HG03565 (cell line): ENCODE measurements at regions not wholly inside any gene's neighbourhood (a gene's known extent, or its start where the extent isn't known, plus 50 kb on each side); places are given as distances from the start of the nearest gene placed in this dataset.
"Not testable (repeated sequence)": the region's sequence is repeated elsewhere in the genome, so short reads cannot be mapped to it uniquely, and the experiment has no call there.

Experiments used
- ATAC-seq: cut with Tn5 transposase; IDR thresholded peaks from one replicate; pipeline ENCODE4 v1.9.1; 2021; ENCODE audit warnings: mild to moderate bottlenecking, moderate library complexity; ENCODE audit not compliant: unreplicated experiment

DNA sequence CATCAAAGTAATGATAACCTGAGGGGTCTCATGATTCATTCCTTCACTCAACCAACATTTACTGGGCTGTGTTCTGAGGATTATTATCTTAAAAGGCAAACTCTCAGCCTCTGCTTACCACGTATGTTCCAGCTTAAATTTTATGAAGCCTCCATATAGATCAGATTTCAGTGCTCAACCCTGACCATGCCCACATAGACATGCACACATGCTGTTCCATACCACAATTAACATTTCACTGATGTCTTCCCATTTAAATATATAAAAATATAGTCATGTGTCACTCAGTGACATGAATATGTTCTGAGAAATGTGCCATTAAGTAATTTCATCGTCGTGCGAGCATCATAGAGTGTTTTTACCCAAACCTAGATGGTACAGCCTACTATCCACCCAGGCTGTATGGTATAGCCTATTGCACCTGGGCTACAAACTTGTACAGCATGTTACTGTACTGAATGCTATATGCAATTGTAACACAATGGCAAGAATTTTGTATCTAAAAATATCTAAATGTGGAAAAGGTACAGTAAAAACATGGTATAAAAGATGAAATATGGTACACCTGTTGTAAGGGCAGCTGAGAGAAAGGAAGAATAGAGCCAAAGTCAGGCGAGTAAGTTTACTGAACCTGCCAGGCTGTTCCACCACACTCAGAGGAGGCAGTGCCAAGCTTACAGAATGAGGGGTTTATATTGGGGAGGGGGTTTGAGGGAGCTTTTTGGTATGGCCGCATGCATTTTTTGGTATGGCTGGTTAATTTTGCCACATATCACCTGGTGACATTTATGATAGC lies 134.7 kb upstream of the ETV3 start:
- ATAC-seq, result no peak

DNA sequence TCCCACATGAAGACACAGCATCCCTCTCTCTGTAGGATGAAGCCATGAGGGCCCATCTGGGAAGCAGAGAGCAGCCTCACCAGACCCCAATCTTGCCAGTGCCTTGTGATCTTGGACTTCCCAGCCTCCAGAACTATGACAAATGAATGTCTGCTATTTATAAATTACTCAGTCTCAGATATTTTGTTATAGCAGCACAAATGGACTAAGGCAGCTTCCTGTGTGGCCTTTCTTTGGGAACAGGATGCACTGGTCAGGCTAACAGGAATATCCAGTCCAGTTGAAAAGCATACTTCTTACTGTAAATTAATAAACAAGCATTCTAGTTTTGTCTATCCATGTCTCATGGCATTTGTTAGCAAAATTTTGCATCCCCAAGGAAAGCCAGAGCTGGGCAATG lies 134.1 kb upstream of the ETV3 start:
- no peak for ATAC-seq

DNA sequence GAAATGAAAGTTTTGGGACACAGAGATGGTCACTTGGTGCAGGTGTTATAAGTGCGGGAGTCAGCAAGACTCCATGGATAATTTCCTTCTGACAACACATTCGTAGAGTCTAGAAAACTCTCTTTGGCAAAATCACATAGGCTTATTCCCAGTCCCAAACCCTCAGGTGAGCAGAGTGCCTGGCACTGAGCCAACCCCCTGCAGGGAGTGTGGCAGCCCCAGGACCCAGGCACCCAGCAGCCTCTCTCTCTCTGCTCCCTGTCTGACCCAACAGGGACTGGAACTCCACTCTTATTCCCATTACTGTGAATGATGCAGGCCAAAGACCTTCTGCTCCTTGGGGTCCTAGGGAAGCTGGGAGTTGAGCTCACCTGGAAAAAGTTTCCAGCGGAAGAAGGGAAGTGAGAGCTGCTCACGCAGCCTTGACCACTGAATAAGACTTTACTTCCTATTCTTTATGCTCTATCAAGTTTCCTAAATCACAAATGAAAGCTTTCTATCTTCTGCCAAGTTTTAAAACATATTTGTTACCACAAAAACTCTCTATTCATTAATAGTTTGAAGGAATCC lies 132.6 kb upstream of the ETV3 start:
- ATAC-seq, result no peak

DNA sequence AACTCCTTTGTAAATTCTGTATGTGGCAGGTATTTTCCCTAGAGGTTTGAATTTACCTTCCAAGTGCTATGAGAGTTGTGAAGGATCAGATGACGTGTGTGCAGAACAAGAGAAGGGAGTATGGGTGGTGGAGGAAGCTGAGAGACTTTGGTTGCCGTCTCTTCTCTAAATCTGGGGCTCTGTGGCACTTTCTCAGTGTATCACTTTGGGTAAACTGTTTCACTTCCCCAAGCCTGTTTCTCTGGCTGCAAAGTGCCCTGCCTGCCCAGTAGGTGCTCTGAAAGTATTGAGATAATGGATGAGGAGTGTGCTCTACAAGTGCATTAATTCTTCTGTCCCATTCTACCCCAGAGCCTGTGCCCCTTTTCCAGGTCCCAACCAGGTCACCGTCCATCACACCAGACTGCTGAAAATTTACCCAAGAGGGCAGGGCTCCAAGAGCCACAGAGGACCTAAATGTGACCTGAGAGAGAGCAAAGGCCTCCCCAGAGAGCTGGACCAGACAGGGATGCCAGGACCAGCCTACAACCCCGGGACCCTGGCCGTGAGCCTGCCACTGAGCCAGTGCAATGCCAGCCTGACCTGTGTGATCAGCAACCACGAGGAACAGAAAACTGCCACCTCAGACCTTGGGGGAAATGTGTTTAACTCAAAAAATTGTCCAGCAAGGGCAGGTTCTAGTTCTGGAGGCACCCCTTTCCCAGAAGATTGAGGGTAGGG lies 131.6 kb upstream of the ETV3 start:
- ATAC-seq, result no peak

DNA sequence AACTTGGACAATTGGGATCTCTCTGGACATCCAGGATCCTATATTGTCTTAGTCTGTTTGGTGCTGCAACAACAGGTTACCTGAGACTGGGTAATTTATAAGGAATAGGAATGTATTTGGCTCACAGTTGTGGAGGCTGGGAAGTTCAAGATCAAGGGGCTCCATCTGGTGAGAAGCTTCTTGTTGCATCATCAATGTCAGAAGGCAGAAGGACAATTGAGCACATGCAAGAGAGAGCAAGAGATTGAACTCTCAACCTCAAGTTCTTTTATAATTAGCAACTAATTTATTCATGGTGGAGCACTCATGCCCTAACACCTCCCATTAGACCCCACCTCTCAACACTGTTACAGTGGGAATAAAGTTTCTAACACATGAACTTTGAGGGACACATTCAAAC lies 124.7 kb upstream of the ETV3 start:
- ATAC-seq, result no peak

DNA sequence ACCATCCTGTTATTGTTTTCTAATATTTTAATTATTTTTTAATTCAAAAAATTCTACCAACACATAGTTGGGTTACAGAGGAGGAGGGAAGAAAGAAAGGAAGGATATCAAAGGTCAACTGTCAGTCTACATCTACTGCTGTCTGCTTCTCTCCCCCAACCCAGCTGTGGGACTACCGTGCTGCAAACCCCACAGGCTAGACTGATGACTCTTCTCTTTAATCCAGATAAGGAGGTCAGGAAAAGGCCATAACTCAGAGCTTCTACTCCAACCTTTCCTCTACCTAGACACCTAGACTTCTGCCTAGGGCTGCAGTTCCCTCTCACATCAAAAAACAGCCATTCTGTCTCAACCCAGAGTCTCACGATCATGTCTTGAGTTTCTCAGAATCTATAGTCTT lies 124.2 kb upstream of the ETV3 start:
- no peak for ATAC-seq

DNA sequence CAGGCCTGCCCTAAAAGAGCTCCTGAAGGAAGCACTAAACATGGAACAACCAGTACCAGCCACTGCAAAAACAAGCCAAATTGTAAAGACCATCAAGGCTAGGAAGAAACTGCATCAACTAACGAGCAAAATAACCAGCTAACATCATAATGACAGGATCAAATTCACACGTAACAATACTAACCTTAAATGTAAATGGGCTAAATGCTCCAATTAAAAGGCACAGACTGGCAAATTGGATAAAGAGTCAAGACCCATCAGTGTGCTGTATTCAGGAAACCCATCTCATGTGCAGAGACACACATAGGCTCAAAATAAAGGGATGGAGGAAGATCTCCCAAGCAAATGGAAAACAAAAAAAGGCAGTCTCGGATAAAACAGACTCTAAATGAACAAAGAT lies 117.7 kb upstream of the ETV3 start:
- not testable (repeated sequence) for ATAC-seq

DNA sequence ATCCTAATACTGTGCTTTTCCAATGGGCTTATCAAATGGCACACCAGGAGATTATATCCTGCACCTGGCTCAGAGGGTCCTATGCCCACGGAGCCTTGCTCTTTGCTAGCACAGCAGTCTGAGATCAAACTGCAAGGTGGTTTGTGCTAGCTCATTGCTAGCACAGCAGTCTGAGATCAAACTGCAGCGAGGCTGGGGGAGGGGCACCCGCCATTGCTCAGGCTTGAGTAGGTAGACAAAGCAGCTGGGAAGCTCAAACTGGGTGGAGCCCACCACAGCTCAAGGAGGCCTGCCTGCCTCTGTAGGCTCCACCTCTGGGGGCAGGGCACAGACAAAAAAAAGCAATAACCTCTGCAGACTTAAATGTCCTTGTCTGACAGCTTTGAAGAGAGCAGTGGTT lies 116.0 kb upstream of the ETV3 start:
- ATAC-seq, result not testable (repeated sequence)

DNA sequence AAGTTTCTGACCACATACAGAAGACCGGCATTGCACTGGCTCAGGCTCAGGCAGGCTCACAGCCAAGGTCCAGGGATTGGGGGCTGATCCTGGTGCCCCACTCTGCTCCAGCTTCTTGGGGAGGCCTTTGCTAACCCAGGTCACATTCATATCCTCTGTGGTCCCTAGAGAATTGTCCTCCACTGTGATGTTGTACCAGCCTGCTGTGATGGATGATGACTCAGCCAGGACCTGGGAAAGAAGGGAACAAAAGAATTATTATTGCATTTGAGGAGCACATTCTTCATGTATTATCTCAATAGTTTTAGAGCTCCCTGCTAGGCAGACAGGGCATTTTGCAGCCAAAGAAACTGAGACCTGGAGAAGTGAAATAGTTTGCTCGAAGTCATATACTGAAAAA lies 114.3 kb upstream of the ETV3 start:
- no peak for ATAC-seq

DNA sequence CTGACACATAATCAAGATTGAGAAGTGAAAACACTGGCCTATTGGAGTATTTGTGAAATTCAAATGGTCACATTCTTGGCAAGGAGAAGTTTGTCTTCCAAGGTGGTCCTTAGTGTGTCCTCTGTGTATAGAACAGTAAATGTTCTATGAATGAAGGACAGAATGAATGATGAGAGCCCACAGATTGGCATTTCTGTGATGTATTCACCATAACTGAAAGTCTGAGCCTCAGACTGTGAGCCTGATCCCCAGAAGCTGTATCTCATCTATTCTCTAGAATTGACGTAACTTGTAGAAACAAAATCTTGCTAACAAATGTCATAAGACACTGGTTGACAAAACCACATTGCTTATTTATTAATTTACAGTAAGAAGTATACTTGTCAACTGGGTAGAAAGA lies 111.5 kb upstream of the ETV3 start:
- no peak for ATAC-seq

DNA sequence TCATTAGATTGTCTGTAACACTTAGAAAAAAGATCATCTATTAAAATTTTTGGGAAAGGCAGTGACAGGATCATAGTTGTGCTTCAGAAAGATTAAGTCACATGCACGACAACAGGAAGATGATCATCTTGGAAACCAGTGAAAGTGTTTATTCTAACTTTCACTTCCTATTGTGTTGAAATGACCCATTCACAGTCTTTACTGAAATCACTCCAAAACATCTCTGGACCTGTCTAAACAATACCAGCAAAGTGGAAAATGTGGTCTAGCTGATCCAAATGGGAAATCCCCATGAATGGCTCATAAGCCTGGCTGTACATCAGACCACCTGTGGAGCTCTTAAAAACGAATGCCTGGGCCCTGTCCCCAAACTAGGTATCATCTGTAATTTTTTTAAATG lies 111.1 kb upstream of the ETV3 start:
- no peak for ATAC-seq

DNA sequence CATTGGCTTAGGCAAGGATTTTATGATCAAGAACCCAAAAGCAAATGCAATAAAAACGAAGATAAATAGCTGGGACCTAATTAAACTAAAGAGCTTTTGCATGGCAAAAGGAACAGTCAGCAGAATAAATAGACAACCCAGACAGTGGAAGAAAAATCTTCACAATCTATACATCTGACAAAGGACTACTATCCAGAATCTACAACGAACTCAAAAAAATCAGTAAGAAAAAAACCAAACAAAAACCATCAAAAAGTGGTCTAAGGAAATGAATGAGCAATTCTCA lies 109.5 kb upstream of the ETV3 start:
- ATAC-seq, result not testable (repeated sequence)

DNA sequence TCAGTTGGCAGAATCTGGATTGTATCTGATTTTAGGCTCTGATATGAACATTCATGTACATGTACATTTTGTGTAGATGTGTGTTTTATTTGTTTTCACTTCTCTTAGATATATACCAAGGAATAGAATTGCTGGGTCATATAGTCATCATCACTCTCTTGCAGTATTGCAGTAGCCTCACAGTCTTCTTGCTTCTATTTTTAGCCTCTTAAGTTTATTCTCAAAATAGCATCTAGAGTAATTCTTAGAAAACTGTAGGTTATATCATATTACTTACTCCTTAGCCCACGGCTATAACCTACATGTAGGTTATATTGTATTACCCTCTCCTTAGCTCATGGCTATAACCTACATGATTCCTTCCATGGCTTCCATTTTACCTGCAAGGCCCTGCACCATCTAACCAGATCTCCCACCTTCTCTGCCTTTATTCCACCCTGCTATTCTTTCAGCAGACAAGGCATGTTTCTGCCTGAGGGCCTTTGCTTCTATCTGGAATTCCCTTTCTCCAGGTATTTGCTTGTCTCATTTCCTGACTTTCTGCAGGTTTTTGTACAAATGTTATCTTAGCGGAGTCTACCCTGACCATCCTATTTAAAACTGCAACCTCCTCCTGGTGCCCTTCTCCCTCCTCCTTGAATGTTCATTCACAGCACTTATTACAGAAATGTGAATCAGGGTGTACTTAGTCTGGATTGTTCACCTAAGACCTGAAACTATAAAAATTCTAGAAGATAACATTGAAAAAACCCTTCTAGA lies 109.0 kb upstream of the ETV3 start:
- ATAC-seq, result no peak

DNA sequence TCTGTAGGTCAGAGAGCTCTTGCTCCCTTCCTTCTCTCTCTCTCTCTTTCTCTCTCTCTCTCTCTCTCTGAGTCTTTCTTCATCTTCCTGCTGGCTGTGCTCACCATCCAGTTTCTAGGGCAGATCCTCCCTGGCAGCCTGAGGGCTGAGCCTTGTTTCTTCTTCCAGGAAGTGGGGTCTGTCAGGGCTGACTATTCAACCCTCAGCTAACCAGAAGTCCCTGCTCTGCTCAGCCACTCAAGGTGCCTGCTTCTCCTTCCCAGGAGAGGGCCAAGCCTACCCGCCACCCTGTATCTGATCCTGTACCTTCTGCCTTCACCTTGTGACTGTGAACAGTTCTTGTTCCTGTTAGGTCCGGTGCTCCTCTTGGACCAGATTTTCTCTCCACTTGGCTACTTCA lies 107.6 kb upstream of the ETV3 start:
- ATAC-seq, result no peak

DNA sequence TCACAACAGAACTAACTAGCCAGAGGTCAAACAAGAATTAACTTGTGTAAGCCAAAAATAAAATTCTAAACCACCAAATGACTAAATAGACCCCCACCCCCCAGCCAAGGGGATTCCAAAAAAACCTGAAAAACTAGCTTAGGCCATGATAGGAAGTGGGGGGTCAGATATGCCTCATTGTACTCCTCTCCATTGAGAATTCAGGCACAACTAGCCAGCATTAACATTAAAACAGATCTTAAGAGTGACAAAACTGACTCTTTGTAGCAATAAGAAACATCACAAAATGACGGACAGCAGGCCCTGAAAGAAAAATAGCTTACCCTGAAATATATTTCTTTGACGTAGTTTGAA lies 103.0 kb upstream of the ETV3 start:
- ATAC-seq, result no peak

DNA sequence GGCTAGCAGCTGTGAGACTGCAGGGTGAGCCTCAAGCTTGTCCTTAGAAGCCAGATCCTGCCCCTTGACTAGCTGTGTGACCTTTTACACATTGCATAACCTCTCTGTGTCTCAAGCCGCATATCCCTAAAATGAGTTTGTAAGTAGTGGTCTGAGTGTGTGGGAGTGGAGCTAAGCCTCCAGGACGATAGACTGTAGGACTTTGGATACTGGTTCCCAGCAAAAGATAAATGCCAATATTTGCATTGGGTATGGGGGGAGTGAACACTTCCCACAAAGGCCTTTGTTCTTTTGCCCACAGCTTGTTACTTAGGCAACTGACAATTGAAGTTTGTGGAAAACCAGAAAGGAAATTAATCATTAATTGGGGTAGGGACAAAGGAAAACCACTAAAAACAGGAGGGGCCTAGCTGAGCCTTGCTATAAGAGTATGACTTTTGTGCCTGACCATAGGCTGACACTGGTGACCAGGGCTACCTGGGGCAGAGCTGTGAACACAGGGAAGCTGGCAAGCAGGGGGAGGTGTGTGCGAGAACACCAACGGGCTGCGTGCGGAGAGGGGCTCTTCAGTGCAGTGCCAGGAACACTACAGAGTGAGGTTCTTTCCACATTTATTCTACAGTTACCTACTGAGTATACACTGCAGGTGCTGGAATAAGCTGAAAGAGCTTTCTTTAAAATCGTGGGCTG lies 102.4 kb upstream of the ETV3 start:
- no peak for ATAC-seq

DNA sequence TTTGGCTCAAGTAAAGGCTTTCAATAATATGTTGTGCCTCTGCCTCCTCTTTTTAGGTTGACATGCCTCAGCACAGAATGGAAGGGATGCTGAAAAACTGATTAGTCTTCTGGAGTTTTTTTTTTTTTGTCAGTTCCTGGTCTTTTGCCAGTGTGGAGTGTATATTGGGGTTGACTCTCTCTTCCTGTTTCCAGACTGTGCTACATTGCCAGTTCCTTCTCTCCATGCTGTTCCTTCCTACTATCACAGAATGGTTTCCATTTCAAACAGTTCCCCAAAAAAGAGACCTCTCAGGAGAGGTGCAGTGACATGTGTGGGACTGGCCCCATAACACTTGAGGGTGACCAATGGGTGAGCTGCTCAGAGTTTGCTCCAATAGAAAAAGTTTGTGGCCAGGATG lies 101.7 kb upstream of the ETV3 start:
- no peak for ATAC-seq

DNA sequence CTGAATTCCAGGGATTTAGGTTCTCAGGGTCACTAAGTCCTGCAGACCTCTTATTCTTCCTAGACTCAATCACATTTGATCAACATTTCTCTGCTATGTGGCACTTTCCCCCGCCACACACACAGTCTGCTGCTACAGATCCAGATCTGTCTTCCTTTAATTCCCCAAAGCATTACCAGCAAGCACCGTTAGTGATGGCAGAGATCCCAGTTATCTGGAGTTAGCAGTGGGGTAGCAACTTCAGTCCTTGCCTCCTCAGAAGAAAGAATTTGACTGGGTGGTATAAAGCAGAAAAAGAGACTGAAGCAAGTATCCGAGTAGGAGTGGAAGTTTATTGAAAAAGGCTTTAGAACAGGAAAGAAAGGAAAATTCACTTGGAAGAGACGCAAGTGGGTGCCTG lies 100.4 kb upstream of the ETV3 start:
- ATAC-seq, result no peak

DNA sequence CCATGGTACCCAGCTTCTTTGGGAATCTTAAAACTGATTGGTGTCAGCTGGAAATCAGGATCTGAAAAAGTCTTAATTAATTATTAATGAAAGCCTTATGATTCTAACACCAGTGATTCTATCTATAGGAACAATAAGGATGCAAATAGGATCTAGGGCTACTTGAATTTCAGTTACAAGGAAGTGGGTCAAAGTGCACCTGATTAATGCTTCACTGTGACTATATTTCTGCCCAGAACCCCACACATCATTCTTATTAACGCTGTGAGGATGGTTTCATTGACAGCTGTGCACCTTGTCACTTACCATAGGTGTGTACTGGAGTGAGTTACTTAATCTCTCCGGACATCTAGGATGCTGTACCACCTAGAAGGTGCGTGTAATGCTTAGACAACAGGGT lies 99.8 kb upstream of the ETV3 start:
- no peak for ATAC-seq

DNA sequence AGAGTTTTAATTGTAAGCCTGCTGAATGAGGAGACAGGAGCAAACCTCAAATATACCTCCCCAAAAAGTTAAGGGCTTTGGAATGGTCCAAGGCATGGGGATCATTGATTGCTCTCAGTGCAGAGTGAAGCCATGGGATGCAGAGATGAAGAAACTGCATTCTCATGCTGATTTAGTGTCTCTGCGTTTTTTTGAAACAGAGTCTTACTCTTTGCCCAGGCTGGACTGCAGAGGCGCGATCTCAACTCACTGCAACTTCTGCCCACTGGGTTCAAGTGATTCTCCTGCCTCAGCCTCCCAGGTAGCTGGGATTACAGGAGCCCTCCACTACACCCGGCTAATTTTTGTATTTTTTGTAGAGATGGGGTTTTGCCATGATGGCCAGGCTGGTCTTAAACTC lies 99.3 kb upstream of the ETV3 start:
- no peak for ATAC-seq

DNA sequence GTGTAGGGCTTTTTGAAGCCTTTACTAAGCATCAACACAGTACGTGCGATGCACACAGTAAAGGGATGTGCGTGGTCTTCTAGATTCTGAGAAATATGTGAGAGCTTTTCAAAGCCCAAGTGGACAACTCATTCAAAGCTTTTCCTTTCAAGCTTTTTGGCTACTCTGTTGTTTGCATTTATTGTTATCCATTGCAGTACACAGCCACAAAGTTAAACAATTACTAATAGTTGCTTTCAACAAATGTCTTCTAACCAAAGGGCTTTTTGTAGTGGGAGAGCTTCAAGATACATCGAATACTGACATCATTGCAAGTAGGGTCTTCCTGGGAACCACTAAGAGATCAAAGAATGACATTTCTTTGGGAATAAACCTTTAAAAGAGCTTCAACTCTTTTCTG lies 97.9 kb upstream of the ETV3 start:
- ATAC-seq, result no peak
